HUES64 (cell line): ENCODE measurements at regions not wholly inside any gene's neighbourhood (a gene's known extent, or its start where the extent isn't known, plus 50 kb on each side); places are given as distances from the start of the nearest gene placed in this dataset.

Experiments used
- H3K27ac ChIP-seq: 2 replicates; pipeline ENCODE4 v1.7.0; 2013; ENCODE audit warnings: low read depth, low read length, inconsistent platforms
- H3K27me3 ChIP-seq: 2 replicates; pipeline ENCODE4 v1.6.1; 2013; ENCODE audit warnings: mild to moderate bottlenecking, low read length; ENCODE audit not compliant: insufficient read depth
- H3K36me3 ChIP-seq: 2 replicates; pipeline ENCODE4 v1.6.1; 2013; ENCODE audit warnings: mild to moderate bottlenecking, low read length; ENCODE audit not compliant: insufficient read depth
- H3K4me1 ChIP-seq: 2 replicates; pipeline ENCODE4 v1.6.1; 2013; ENCODE audit warnings: mild to moderate bottlenecking, low read length, moderate library complexity; ENCODE audit not compliant: insufficient read depth
- H3K4me3 ChIP-seq: 2 replicates; pipeline ENCODE4 v1.5.1; 2013; ENCODE audit warnings: mild to moderate bottlenecking, low read length, moderate library complexity
- H3K9ac ChIP-seq: 2 replicates; pipeline ENCODE4 v1.6.1; 2013; ENCODE audit warnings: mild to moderate bottlenecking, low read depth, low read length
- H3K9me3 ChIP-seq: 2 replicates; pipeline ENCODE4 v1.6.1; 2013; ENCODE audit warnings: low read depth, low read length; ENCODE audit not compliant: insufficient read depth
- WGBS: fragments of 150-250, 120-280 bp; methylation state at CpG from one replicate; pipeline ENCODE4 v1.1.7; 2013; ENCODE audit warnings: missing lambda C conversion rate; 5-methylcytosine and 5-hydroxymethylcytosine counted together

DNA sequence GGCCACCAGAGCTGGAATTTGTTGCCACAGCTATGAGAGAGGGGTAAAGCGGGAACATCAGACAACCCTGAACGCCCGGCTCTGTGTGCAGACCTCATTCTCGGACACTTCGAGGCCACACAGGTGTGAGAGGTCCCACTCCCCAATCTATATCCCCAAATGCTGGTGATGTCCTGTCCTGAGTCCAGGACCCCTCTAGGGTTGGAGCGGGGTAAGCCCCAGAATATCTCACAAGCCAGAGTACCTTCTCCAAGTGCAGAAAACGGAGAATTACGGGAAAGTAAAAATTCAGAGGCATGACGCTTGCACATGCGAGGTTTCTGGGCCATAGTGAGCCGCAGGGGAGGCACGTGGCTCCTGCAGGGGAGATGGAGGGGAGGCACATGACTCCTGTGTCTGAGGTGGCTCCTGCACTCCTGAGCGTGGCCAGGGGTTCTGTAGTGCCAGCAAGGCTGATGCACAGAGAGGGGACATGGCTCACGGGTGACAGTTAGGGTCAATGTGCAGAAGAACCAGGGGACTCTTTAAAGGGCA is 248.0 kb downstream of the RBFOX3 start:
- no peaks in the 10 kb centered on the region for H3K4me1 ChIP-seq
- H3K9ac ChIP-seq = no peak overlapping the region
- no peaks in the 10 kb centered on the region for H3K36me3 ChIP-seq
- no peak overlapping the region for H3K4me3 ChIP-seq
- H3K9me3 ChIP-seq = no peaks in the 10 kb centered on the region
- 92% methylated on average over 14 of the region's 14 CpGs for WGBS
- no peaks in the 10 kb centered on the region for H3K27me3 ChIP-seq
- no peak overlapping the region for H3K27ac ChIP-seq

DNA sequence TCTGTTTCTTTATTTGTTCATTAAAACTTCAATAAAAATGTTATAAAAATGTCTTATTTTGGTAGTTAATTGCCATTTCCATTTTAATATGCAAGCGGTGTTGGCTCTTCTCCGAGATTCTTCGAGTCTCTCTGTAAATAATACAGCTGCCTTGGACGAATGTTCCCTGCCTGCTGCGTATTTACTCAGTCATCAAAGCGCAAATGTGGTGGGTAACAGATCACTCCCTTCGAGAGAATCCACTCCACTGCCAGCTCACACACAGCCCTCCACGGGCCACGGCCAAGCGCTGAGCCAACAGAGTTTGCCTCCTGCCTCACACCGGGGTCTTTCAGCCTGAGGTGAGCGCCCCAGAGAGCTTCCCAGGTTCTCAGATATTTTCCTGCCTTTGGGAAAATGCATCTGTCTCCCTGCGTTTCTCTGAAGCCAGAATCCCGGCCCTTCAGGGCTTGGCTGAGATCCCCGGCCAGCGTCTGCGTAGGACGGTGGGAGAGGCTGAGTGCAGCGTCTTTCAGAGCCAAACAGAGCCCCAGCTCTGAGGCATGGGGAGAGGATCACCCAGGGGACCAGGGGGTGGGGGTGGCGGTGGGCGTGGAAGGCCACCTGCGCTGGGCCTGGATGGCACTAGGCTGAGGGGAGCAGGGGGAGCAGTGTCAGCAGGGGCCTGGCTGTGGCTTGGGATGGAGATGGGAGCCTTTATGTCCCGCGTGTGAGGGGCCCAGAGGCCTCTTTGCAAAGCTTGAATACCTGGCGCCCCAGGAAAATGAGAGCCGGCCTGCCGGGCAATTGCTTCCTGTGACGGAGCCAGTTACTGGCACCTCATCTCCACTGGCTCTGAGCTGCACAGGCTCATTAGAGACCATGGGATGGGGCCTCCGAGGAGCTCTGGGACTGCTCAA is 248.7 kb downstream of the RBFOX3 start:
- 89% methylated on average over 29 of the region's 29 CpGs for WGBS
- H3K27me3 ChIP-seq = no peaks in the 10 kb centered on the region
- no peak overlapping the region for H3K9ac ChIP-seq
- no peaks in the 10 kb centered on the region for H3K9me3 ChIP-seq
- no peaks in the 10 kb centered on the region for H3K4me1 ChIP-seq
- no peak overlapping the region for H3K27ac ChIP-seq
- no peaks in the 10 kb centered on the region for H3K36me3 ChIP-seq
- no peak overlapping the region for H3K4me3 ChIP-seq

DNA sequence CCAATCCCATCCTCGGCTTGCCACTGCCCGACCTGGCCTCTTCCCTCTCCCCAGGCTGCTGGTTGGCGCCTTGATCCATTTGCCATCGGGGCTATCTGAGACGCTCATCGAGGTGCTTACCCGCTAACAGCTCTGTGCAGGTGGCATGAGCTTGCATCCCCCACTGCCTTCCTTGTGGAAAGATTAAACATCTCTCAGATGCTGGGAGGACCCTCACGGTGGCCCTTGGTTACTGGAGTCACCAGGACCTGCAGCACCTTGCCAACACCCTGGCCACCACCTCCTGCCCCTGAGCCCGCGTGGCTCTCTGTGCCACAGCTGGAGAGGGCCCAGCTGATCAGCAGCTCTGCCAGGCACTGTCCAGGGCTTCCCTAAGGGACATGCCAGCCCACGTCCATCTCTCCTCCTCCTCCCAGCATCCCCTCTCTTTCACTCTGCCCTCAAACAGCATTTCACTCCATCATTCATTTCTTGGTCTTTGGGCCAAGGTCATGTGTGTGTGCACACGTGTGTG is 249.6 kb downstream of the RBFOX3 start:
- H3K36me3 ChIP-seq = no peaks in the 10 kb centered on the region
- H3K9me3 ChIP-seq = no peaks in the 10 kb centered on the region
- no peak overlapping the region for H3K9ac ChIP-seq
- H3K27ac ChIP-seq = no peak overlapping the region
- H3K27me3 ChIP-seq = no peaks in the 10 kb centered on the region
- H3K4me1 ChIP-seq = no peaks in the 10 kb centered on the region
- H3K4me3 ChIP-seq = no peak overlapping the region
- 86% methylated on average over 12 of the region's 12 CpGs for WGBS

DNA sequence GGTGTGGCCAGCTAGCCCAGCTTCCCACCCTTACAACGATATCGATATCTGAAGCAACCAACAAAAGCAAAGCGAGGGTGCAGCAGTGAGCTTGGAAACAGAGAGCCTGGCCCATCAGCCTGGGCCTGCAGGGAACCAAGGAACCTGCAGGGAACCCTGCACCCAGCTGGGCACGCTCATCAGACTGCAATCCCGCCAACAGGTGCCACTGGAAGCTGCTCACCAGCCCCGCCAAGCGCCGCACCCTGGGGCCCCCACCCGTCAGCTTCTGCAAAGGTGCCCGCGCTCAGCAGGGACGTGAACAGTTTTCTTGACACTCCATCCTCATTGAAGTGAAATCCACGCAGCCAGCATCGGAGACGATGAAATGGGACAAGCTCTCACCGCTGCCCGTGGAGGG is 250.7 kb downstream of the RBFOX3 start:
- H3K36me3 ChIP-seq = no peaks in the 10 kb centered on the region

DNA sequence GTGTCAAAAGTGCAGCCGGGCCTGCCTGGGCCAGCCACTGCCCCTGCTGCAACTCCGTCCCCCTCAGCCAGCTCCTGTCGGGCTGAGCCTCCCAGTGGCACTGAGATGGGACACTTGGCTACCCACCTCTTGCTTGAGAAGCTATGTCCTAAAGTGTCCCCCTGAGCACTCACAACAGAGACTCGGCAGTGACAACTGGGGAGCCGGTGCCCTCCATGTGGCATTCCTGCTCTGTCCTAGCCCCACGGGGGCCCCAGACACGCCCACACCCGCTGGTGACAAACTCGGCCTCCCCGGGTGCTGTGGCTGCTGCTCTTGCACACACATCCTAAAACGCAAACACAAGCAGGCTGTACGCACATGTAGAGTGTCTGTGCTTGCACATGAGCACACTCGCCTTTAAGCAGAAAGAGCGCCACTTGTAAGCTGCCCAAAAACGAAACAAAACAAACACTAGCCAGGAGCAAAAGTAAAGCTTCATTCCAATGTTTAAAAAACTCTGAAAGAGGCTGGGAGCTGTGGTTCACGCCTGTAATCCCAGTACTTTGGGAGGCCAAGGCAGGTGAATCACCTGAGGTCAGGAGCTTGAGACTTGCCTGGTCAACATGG is 253.9 kb downstream of the RBFOX3 start:
- WGBS = 85% methylated on average over 16 of the region's 16 CpGs
- Histone ChIP-seq H3K4me3 (no peak overlapping the region), H3K9me3 (no peaks in the 10 kb centered on the region), H3K4me1 (no peaks in the 10 kb centered on the region), H3K27ac (no peak overlapping the region), H3K9ac (no peak overlapping the region), H3K36me3 (no peaks in the 10 kb centered on the region), H3K27me3 (no peaks in the 10 kb centered on the region)

More for the DNA sequence above, 250.7 kb downstream of the RBFOX3 start:
- Histone ChIP-seq H3K27ac (no peak overlapping the region), H3K27me3 (no peaks in the 10 kb centered on the region), H3K4me3 (no peak overlapping the region), H3K9me3 (no peaks in the 10 kb centered on the region), H3K4me1 (no peaks in the 10 kb centered on the region), H3K9ac (no peak overlapping the region)
- WGBS = 91% methylated on average over 17 of the region's 17 CpGs

DNA sequence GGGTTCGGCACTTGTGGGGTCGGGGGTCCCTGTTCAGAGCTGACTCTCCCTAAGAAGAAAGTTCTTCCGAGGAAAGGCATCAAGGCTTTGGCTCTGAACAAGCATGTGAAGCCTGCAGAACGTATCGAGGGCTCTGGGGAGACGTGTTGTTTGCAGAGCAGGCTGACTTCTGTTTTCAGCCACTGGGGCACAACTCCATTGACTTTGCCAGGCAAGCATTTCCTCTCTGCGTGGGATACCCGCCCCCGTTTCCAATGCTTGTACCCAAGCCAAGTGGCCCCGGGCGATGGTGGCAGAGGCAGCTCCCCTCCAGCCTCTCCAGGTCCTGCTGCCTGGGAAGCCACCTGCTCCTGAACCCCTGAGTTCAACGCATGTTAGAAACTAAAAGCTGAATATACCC is 255.7 kb downstream of the RBFOX3 start:
- H3K4me1 ChIP-seq = no peaks in the 10 kb centered on the region
- no peak overlapping the region for H3K9ac ChIP-seq
- H3K27ac ChIP-seq = no peak overlapping the region
- H3K9me3 ChIP-seq = no peaks in the 10 kb centered on the region
- WGBS = 89% methylated on average over 12 of the region's 12 CpGs
- H3K4me3 ChIP-seq = no peak overlapping the region
- no peaks in the 10 kb centered on the region for H3K36me3 ChIP-seq
- no peaks in the 10 kb centered on the region for H3K27me3 ChIP-seq

DNA sequence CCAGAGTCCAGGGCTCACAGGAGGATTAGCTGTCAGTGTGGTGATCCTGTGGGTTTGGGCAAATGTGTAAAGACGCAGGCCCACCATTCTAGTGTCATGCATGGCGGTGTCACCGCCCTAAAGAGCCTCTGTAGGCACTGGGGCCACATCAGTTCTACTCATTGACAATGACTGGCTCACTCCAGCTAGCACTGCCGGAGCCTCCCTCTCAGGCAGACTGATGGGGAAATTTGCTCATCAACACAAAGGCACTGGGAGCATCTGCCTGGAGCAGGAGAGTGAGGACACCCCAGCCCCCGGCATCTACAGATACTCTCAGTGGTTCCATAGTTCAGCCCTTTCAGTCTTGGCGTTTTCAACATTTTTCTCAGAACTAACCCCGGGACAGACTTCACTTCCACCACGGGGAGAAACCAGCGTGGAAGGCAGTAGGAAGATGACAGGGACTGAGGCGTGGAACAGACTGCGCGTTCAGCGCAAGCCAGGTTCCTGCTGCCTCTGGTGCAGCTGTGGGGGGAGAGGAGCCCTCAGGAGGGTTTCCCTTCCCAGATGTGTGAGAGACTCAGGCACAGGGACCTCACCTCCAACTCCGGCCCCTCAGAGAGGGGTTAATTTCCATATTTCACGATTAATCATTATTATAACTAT is 256.6 kb downstream of the RBFOX3 start:
- WGBS = 90% methylated on average over 13 of the region's 15 CpGs
- no peak overlapping the region for H3K27ac ChIP-seq
- H3K27me3 ChIP-seq = no peaks in the 10 kb centered on the region
- no peak overlapping the region for H3K4me3 ChIP-seq
- no peaks in the 10 kb centered on the region for H3K4me1 ChIP-seq
- H3K9me3 ChIP-seq = no peaks in the 10 kb centered on the region
- H3K9ac ChIP-seq = no peak overlapping the region
- H3K36me3 ChIP-seq = no peaks in the 10 kb centered on the region

DNA sequence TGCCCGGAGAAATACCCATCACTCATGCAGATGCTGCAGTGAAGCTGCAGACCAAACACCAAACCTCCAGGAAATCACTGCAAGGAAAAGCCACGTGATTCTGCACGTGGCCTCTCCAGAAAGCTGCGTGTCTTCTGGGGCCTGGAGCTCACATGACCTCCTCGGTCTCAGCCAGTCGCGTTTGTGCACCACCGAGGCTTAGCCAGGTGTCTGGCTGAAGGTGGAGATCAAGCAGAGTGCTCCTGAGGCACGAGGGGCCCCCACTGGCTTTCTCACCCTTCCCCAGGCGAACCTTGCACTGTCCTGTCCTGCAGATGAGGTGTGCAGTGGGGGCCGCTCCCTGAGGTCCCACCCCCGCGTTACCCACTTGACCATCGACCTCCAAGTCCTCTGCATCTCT is 257.3 kb downstream of the RBFOX3 start:
- Histone ChIP-seq H3K4me3 (no peak overlapping the region), H3K9ac (no peak overlapping the region), H3K9me3 (no peaks in the 10 kb centered on the region), H3K27ac (no peak overlapping the region), H3K4me1 (no peaks in the 10 kb centered on the region), H3K27me3 (no peaks in the 10 kb centered on the region), H3K36me3 (no peaks in the 10 kb centered on the region)
- WGBS = 87% methylated on average over 14 of the region's 14 CpGs

DNA sequence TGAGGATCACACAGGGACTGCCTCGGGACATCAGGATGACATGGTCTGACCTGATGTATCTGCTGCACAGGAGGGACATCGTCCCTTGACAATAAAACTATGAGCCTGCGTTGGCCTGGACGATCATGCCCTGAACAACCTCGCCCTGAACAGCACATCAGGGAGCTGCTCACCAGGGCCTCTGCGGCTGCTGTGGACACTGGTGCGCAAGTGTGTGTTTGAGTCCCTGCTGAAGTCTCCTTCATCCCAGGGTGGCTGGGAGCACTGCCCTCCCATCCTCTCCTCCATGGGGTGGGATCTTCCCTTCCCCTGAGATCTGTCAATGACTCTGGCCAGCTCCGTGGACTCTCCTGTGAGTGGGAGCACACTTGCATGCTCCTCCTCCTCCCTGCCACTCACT is 257.8 kb downstream of the RBFOX3 start:
- Histone ChIP-seq H3K27ac (no peak overlapping the region), H3K4me1 (no peaks in the 10 kb centered on the region), H3K4me3 (no peak overlapping the region), H3K9me3 (no peaks in the 10 kb centered on the region), H3K27me3 (no peaks in the 10 kb centered on the region), H3K36me3 (no peaks in the 10 kb centered on the region), H3K9ac (no peak overlapping the region)
- 88% methylated on average over 8 of the region's 8 CpGs for WGBS

DNA sequence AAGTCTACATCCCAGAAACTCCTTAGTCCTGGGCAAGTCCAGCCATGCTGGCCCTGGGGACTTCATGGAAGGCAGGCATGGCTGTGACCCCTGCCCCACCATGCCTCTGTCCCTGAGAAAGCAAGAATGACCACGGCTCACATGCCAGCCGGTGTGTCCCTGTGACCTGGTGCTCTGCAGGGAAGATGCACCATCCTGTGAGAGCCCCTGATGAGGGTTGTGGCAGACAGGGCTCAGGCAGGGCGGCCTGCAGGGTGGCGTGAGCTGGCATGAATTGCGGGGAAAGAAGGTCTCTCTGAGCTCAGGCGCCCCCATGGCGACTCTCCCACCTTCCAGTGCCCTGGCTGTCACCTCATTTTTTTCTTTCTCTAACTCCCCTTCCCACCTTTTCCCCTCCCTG is 260.3 kb downstream of the RBFOX3 start:
- Histone ChIP-seq H3K9ac (no peak overlapping the region), H3K4me3 (no peak overlapping the region), H3K4me1 (no peaks in the 10 kb centered on the region), H3K36me3 (no peaks in the 10 kb centered on the region), H3K27ac (no peak overlapping the region), H3K9me3 (no peaks in the 10 kb centered on the region), H3K27me3 (no peaks in the 10 kb centered on the region)
- 94% methylated on average over 7 of the region's 7 CpGs for WGBS
